Tibial nerve (tissue), 4 donors: ENCODE measurements at regions not wholly inside any gene's neighbourhood (a gene's known extent, or its start where the extent isn't known, plus 50 kb on each side); places are given as distances from the start of the nearest gene placed in this dataset.

Source experiments
- EP300 ChIP-seq, 2 donors: sonication (generic); formaldehyde crosslinking; IDR thresholded peaks; one replicate each; pipeline ENCODE4 v1.6.1; 2017; ENCODE audit warnings: antibody characterized with exemption in 2 of 2, mild to moderate bottlenecking in 1 of 2
- TF ChIP-seq, protein P1 (sequence below), 5 experiments: fragments of 200-600 bp in 3 of 5; fragments of 450-650 bp in 2 of 5; sonication (generic) in 3 of 5; IDR thresholded peaks; one replicate each; pipeline ENCODE4 v1.5.1; 2016 to 2019; ENCODE audit warnings: antibody characterized with exemption in 5 of 5, mild to moderate bottlenecking in 3 of 5, moderate library complexity in 2 of 5

DNA sequence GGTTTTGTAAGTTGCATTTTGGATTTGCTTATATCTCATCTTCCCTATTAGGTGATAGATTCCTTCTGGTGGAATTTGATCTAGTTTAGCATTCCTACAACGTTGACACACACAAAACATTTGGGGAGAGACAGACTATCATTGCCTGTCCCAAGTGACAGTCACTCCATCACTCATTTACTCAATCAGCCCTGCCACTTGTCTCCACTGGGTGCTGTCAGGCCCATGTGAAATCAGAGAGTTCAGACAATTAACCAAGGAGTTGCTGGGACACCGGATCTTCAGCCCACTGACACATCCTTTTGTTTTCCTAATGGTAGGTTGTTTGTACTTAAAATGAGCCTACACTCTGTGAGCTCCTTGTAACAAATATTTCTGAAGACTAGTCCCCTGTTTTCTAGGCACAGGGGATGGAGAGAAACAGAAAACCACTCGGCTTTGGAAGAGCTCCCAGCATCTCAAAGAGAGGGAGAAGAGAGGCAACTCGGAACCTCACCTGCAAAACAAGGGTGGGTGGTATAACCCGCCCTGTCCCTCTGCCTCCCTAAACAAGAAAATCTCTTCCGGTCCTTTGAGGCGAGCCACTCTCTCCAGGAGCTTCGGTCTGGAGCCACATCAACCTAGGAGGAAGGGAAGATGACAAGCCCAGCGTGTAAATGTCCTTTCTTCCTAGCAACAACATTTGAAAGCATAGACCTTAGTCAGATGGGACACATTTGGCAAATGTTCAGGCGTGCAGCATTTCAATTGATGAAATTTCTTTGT lies 440.9 kb upstream of the KLF12 start:
- TF ChIP-seq, protein P1, sequence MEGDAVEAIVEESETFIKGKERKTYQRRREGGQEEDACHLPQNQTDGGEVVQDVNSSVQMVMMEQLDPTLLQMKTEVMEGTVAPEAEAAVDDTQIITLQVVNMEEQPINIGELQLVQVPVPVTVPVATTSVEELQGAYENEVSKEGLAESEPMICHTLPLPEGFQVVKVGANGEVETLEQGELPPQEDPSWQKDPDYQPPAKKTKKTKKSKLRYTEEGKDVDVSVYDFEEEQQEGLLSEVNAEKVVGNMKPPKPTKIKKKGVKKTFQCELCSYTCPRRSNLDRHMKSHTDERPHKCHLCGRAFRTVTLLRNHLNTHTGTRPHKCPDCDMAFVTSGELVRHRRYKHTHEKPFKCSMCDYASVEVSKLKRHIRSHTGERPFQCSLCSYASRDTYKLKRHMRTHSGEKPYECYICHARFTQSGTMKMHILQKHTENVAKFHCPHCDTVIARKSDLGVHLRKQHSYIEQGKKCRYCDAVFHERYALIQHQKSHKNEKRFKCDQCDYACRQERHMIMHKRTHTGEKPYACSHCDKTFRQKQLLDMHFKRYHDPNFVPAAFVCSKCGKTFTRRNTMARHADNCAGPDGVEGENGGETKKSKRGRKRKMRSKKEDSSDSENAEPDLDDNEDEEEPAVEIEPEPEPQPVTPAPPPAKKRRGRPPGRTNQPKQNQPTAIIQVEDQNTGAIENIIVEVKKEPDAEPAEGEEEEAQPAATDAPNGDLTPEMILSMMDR (IDR thresholded peaks at IDR 0.05): no peak
- no peak for TF ChIP-seq EP300 (IDR thresholded peaks at IDR 0.05)
